ENCODE measurements at regions not wholly inside any gene's neighbourhood (a gene's known extent, or its start where the extent isn't known, plus 50 kb on each side); places are given as distances from the start of the nearest gene placed in this dataset.

GRCh38 chr2:235382179-235382578 lies 111.7 kb upstream of the AGAP1 start:
- no peak for TF ChIP-seq CTCF (IDR thresholded peaks at IDR 0.05; ENCODE audit: insufficient read depth, low read length)
- no peak for TF ChIP-seq GABPA (IDR thresholded peaks at IDR 0.05; ENCODE audit: low read depth)
- no peak for TF ChIP-seq SPI1 (IDR thresholded peaks at IDR 0.05; ENCODE audit: borderline replicate concordance, low read depth)
